ENCODE measurements at regions not wholly inside any gene's neighbourhood (a gene's known extent, or its start where the extent isn't known, plus 50 kb on each side); places are given as distances from the start of the nearest gene placed in this dataset.

DNA sequence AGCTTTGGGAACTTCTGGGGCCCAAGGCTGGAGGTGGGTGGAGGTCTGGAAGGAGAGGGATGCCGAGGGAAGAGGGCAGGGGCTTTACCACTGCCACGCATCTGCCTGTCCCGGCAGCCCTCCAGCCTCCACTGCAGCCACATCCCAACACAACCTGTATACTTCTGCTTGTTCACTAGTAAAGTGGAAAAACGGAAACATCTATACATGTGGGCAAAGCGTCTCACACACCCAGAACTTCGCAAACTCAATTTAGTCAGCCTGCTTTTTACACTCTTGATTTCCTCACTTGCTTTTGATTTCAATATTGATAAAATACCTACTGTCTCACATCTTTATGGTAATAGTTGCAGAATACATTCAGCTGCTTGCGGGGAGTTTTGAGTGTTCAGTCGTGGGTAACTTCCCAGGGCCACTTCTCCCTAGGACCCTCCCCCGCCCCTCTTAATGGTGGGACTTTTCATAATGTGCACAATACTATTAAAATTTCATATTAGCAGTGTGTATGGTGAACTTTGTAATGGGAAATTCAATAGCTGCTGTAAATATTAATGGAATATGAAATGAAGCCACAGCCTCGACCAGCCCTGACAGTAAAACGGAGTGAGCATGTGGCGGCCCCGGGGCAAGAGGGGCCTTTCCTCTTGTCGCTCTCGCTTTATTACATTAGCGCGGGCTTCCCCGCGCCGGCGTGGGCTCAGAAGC lies 85.2 kb downstream of the NR2F2 start:
- DNase-seq = no peak

DNA sequence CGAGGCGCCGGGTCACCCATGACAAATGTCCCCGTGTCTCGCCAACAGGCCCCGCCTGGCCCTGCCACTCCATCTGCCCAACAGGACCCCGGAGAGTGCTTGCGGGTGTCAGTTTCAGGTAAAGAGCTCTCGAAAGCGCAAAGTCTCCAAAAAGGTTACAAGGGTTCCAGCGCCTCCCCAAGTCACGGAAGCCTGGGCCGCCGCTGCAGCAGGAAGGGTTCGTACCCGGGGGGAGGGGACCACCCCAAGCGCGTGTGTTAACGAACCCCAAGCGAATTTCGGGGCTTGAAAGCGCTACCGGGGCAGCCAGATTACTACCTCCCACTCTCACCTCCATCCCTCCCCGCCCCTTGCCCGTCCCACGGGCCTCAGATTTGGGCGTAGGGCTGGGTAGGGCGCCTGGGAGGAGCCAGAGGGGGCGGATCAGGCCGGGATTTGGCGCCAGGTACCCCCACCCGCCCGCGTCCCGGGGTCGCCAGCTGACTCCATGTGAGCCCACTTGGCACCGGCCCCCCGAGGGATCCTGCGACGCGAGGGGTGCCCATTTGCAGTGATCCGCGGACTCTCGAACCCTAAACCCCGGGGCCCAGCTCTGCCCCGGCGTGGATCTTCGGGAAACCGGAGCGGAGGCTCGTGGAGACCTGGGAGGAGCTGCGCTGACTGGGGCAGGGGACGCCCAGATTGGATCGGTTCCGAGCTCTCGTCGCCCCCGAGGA lies 85.9 kb downstream of the NR2F2 start:
- DNase-seq = no peak

DNA sequence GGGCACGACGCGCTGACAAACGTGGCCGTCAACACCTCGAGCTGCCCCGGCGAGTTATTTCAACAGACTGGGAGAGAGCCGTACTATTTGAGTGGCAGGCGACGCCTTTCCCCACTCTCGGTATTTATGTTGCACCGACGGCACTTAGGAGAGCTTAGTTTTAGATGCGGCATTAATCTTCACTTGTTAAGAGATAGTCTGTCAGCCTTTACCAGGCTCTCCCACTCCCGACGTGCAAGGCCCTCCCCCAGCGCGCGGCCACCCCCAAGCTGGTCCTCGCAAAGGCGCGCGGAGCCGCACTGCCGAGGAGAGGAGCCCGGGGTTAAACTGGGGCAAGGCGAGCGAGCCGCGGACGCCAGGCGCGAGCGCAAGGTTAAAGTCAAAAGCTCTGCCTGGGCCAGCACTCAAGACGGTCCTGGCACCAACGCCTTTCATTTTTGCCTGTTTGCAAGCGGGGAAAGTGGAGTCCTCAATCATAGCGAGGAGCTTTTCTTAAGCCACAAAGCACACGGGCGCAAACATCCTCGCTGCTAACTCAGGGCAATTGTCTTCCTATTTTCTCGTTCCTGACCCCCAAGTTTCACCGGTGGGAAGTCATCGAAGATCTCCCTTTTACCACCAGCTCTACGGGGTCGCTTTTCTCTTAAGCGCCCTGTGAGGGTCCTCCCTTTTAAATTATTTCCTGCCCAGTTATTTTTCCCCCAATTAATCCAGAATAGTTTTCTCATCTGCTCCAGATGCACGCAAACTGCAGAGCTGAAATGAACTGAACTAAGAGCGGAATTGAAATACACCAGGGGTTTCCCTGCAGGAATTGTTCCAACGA lies 86.6 kb downstream of the NR2F2 start:
- DNase-seq = no peak

DNA sequence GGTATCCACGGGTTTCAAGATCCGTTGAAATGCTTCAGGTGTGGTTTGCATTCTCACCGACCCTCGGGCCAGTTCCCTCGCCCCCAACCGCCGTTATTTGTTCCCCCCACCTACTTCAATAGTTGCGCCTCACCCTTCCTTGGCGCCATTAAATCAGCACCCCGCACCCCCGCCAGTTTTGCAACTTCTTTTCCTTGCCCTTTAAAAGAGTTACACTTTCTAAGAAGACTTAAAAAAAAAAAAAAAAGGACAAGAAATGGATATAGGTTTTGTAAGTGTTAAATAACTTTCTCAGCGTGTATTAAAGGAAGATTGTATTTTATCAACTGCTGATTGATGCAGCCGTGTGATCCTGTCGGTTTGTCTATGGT lies 87.2 kb downstream of the NR2F2 start:
- DNase-seq = no peak

DNA sequence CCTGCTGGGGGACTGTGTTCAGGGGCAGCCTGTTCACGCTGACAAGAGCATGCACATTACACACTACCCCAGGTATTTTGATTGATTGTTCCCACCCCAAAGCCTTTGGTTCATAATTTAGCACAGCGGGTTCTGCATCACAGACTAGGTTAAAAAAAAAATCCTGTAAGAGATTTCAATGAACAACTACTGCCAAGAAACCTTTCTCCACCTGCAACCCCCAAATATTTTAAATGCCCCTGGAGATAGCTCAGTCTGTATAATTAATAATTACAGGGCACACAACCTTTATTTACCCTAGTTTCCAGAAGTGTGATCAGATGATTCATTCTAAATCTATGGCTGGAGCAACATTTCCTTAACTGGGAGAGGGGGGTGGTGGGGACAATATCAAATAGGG lies 87.6 kb downstream of the NR2F2 start:
- DNase-seq = no peak

DNA sequence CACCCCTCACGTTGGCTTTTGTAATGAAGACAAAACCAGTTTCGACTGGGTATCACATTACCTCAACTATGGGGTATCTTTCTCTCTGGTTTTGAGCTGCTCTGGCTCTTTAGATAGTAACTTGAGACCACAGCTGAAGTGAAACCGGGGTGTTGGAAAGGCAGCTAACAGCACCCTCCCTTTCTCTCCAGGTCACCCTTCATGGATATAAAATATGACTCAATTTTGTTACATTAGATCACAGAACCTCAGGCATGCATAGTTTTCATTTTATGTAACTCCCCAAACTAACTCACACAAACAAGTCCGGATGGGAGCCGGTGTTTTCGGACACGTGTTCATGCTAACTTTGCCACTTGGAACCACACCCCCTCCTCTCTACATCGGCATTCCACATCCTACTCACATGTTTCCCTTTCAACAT lies 90.7 kb downstream of the NR2F2 start:
- no peak for DNase-seq

DNA sequence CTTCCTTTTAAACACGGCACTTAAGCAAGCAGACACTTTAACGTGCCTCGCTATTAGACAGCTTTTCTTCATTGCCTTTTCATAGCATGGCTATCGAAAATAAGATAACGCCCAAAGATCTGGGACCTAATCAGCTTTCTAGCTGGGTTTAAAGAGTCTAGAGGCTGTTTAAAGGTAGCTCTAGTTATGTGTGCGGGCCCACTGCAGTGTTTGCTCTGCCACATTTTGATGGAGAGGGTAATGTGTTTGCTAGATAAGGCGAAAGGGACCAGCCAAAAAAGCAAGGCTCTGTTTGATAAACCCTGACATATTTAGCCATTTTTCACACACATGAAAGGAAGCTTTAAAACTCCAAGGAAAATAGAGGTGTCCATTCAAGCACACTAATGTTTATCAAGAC lies 91.6 kb downstream of the NR2F2 start:
- DNase-seq = no peak

DNA sequence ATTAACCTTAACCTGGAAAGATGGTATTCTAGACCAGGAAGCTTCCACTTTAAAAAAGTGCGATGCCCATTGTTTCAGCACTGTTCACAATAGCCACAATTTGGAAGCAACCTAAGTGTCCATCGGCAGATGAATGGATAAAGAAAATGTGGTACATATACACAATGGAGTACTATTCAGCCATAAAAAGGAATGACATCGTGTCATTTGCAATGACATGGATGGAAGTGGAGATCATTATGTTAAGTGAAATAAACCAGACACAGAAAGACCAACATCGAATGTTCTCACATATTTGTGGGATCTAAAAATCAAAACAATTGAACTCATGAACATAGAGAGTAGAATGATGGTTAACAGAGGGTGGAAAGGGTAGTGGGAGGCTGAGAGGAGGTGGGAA lies 94.2 kb downstream of the NR2F2 start:
- no peak for DNase-seq

DNA sequence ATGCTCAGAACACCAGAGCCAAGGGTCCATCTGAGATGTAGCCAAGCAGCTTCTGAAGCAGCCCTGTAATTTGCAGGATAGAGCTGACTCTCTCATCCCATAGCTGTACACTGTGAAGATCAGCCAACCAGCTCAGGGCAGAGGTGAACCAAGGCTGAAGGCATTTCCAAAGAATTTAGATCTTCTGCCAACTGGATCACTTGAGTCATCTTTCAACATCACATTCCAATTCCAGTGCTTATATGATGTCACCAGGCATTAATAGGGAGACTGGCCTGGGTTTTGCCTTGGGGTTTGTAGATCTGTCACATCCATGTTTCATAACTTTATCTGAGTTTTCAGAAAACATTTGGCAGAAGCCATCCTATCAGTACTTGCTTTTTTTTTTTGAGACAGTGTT lies 98.2 kb downstream of the NR2F2 start:
- no peak for DNase-seq

DNA sequence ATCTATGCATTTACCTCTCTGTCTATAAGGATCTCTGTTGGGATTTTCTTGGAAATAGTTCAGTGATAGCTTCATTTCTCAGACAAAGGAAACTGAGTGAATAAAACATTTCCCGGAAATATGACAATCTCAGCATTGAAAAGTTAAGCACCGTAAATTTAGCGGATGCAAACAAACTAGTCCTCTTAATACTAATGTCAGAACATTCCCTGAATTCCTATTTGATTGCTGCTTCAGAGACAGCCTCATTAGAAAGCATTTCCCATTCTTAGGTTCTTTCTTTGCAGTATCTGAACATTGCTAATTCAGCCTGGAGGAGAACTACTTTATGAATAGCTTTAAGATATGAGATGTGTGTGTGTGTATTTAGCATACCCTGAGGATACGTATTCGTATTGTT lies 101.3 kb downstream of the NR2F2 start:
- no peak for DNase-seq

DNA sequence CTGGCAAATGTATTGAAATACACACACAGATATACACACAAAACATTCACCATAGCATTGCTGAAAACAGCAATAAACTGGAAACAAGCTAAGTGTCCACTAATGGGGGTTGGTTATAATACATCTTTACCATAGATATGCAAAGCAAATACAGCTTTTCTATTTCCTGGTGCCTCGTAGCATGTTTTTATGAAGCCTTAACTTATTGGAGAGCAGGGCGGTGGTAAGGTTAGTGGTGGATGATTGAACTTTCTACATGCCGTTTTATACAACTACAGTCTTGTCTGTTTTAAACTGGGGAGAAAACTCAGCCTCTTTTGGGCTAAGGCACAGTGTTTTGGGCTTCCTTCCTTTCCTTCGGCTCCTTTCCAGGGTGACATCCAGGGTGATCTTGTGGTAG lies 104.5 kb downstream of the NR2F2 start:
- no peak for DNase-seq

DNA sequence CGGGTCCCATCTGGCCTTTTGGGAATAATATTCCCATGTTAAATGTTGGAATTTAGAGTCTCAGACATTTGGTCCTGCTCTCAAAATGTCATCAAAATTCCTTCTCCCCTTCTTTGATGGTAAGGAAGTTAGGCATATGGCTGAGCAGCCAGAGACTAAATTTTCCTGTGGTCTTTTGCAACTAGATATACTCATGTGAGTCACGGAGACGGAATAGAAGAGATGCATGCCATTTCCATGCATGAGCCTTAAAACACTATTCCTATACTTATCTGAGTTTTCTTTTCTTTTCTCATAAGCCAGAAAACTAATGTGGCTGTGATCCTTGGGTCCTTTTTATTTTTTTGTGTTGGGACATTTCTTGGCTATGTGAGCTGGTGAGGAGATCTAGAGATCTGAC lies 105.3 kb downstream of the NR2F2 start:
- DNase-seq = no peak

DNA sequence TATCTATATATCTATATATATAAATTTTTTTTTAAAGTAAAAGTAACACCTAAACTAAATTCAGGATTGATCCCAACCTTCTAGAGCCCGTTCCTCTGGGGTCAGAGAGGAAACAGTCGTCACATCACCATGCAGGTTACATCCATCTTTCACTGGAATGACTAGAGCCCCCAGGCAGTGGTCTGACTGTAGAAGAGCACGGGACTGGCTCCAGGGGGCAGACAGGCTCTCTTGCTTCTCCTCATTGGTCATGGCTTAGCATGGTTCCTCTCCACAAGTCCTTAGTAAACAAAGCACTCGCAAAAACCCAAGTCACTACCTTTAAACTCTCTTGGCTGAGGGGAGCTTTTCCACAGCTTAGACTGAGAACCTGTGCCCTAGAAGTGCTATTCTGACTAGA lies 110.5 kb downstream of the NR2F2 start:
- no peak for DNase-seq

DNA sequence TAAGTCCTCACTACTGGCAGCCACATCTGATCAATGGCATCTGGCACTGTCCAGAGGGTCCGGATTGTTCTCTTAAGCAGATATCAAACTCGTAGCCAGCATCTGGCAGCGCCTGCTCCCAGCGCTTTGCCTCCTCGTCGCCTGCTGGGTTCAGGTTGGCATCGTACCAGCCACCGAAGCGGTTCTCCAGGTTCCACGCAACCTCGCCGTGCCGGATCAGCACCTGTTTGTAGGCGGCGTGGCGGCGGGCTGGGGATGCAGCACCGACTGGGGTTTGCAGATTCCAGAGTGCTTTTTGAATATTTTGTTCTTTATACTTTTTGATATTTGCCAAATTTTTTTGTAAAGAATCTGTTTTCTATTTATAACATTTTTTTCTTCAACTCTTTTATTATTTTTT lies 111.6 kb downstream of the NR2F2 start:
- no peak for DNase-seq

DNA sequence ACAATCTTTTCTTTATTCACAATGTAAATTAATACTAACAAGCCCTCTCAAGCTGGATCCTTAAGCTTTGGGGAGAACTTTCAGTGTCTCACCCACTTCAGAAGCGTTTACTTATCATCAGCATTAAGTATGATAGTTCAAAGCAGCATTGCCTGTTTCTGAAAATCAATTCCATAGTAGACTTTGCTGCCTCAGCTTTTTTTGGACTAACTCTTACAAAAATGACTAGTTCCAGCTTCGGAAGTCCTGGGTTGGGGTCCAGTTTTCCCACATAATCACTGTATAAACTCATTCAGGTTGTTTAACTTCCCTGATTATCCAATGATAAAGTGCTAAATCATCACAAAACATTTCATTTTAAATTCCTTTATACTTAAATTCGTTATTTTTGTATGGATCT lies 114.4 kb downstream of the NR2F2 start:
- no peak for DNase-seq

DNA sequence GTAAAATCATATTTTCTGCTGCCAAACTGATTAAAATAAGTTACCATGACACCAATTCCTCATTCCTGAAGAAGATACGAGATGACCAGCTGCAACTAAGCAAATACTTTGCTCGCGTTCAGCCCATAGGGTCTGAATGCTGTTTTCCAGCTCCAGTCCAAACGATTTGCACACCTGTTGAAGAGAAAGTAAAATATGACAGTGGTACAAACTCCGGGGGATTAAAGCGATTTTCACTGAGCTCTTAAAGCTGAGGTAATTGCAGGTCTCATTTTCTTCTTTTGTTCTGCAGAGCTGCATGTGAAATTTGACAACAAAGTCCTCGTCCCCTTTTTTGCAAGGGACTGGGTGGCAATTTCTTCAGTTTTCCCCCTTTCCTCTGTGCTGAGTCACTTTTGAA lies 118.4 kb downstream of the NR2F2 start:
- DNase-seq = no peak

DNA sequence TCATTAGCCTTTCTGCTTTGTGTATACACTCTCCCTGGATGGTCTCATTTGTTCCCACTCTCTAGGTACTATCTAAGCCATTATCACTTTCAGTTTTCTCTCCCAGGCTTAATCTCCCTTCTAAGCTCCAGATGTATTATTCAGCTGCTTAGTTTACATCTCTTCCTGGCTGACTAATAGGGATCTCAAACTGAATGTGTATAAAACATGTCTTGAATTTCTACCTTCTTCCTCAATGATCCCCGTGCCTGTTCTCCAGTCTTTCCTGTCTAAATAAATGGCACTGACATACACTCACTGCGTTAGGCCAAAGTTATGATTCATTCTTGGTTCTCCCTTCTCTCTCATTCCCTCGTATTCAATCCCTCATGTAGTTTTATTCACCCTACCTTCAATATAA lies 127.3 kb downstream of the NR2F2 start:
- DNase-seq = no peak

DNA sequence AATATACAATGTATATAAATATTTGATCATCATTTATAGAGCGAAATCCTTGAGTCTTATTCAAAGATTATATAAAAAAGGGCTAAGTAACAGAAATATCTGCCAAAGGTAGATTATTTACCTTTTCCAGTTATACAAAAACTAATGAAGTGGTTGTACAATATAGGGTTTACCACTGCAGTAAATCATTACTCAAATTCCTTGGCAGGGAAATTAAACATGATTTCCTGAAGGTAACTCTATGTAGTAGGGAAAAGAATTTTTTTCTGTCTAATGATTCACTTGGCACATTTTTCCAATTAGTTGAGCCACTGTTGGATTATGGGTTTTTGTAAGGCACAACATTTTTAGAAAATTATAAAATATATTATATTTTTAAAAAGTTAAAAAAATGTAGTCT lies 129.6 kb downstream of the NR2F2 start:
- DNase-seq = no peak

DNA sequence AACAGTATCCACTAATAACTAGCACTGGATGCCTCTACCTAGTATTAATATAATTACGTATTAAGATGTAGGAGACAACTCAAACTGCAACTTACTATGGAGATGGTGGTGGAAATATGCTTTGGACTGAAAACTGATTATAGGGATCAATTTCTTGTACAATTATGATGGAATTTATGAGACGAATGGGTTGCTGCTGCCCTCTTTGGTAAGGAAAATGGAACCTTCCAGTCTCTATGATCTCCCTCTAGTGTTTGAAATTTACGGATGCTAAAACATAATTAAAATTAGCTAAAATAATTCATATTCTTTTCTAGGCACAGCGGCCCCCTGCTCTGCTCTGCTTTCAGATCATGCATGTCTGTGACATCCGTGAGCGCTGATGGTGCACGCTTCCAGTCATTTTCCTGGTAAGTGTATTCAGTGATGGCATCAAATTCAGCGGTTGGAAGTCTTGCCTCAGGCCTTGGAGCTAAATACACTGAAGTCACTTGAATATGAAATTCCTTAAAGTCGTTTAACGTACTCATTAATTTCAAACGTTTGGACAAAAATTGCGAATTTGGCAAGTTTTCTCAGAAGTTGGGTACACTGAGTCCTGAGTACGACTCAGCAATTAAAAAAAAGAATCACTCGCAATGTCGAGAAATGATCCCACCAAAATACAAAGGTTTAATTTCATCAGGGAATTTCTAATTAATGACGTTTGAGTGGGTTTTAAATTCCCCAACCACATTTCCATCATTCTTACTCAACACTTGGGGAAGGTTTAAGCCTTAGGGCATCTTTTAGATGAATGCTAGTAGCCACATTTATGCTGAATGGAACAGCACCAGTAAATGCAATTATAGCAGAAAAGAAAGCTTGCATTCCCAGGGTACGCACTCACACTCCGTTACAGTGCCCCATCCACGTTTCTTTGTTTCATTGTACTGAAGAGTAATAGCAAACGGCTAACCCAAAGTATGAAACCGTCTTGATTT lies 132.6 kb downstream of the NR2F2 start:
- no peak for DNase-seq

DNA sequence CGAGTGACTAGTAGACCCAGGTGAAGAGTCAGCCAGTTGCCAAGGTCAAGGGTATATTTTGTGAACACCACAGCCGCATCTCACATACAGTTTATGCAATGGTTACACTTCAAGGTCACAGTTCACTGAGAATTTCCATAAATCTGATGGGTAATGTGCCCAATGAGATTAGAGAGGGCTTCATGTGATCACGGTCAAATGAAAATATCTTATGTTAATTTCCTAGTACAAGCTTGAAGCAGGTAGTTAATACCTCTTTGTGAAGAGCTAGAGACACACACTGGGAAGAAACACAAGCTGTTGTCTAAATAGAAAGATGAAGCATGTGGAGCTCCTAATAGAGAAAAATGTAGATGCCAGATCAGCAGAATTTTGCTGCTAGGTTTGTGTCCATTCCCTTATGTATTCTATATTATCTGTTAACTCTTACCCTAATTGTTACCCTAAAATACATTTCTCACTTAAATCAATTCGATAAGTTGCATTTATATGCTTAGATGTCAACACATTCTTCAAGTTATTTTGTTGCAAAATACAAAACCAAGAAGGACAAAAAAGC lies 136.0 kb downstream of the NR2F2 start:
- DNase-seq = no peak

DNA sequence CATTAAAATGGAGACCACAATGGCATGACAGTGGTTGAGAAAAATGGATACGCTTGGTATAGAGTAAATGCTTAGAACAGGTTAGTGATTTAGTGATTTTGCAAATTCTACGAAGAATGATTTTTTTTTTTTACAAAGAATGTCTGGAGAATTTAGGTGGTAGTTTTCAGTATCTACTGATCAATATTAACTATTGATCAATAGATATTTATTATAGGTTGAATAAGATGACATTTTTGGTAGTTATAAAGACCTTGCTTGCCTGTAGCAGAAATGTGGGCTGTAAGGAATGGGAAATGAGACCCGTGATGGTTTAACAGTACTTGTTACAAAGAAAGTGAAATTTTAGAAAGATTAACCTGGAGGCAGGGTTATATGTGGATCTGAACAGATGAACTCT lies 137.5 kb downstream of the NR2F2 start:
- no peak for DNase-seq

DNA sequence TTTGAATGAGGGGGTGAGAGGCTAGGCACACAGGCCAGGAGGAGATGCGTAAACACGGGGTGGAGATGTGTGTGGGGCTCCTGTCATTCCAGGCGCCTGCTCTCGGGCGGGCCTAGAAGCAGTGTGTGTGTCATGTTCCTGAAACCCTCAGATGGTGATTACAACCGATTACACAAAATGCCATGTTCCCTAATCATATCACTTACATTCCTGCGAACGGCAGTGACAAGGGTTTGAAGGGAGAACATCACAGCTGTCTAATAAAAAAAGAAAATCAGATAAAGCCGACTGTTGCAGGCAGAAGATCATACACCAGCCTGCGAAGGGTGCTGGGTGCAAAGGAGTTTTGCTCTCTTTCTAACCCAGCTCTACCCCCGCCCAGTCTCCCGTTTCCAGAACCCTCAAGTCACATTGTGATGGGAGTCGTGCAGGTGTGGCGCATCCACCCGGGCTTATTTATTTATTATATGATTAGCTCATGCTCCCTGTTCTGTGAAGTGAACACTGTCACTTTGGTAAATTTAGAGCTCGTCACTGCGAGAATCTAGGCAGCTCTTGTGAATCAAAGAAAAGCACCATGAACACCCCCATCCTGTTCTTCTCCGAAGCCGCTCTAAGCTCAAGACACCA lies 140.3 kb downstream of the NR2F2 start:
- no peak for DNase-seq

All from activated CD4-positive, alpha-beta T cell treated with anti-CD3 and anti-CD28 coated beads for 4 hours (primary cell).